SK-N-SH (cell line): ENCODE measurements at regions not wholly inside any gene's neighbourhood (a gene's known extent, or its start where the extent isn't known, plus 50 kb on each side); places are given as distances from the start of the nearest gene placed in this dataset.

Source experiments
- CTCF ChIA-PET: fragments of 300-600, 350-600 bp; formaldehyde crosslinking; extraction: SDS; loops from one replicate; lab custom pipeline; 2021; lab: Yijun Ruan, JAX
- POLR2A ChIA-PET: fragments of 350-600 bp; sonication (Branson Sonifier 250); formaldehyde crosslinking; extraction: SDS; loops from one replicate; lab custom pipeline; 2020; ENCODE audit warnings: antibody characterized with exemption, inconsistent platforms; lab: Yijun Ruan, JAX
- DNase-seq: peaks from one replicate; pipeline ENCODE4 v3.0.0; 2012
- H2AFZ ChIP-seq: fragments of 200-600 bp; sonication (generic); 2 replicates; pipeline ENCODE4 v1.8.1; 2016; ENCODE audit warnings: antibody characterized with exemption, mild to moderate bottlenecking, low read depth
- H3F3A ChIP-seq: fragments of 200-600 bp; sonication (generic); replicated peaks from 2 replicates; pipeline ENCODE3; 2016; ENCODE audit warnings: antibody characterized with exemption, mild to moderate bottlenecking; ENCODE audit not compliant: insufficient read depth
- H3K27ac ChIP-seq, 2 experiments: fragments of 200-500 bp in 1 of 2; fragments of 200-600 bp in 1 of 2; sonication (Bioruptor generic) in 1 of 2; sonication (generic), shearing (Covaris generic) in 1 of 2; 2 replicates each; pipeline versions ENCODE4 v1.5.1 to v1.6.1; 2014 to 2016; ENCODE audit warnings: low read depth in 2 of 2, inconsistent platforms in 1 of 2, low read length in 1 of 2, mild to moderate bottlenecking in 1 of 2, mixed read lengths in 1 of 2
- H3K27me3 ChIP-seq: fragments of 200-600 bp; sonication (generic), shearing (Covaris generic); 2 replicates; pipeline ENCODE4 v1.6.1; 2016; ENCODE audit warnings: mixed run types; ENCODE audit not compliant: insufficient read depth
- H3K36me3 ChIP-seq, 2 experiments: fragments of 200-500 bp in 1 of 2; fragments of 200-600 bp in 1 of 2; sonication (Bioruptor generic) in 1 of 2; sonication (generic) in 1 of 2; replicated peaks in 1 of 2; 2 replicates each; pipeline versions ENCODE3 to v1.5.1; 2014 to 2016; ENCODE audit warnings: low read length in 1 of 2, mild to moderate bottlenecking in 1 of 2; ENCODE audit not compliant: insufficient read depth in 2 of 2, control insufficient read depth in 1 of 2
- H3K4me1 ChIP-seq, 2 experiments: fragments of 200-500 bp in 1 of 2; fragments of 200-600 bp in 1 of 2; sonication (Bioruptor generic) in 1 of 2; sonication (generic), shearing (Covaris generic) in 1 of 2; 2 replicates each; pipeline versions ENCODE4 v1.5.1 to v1.6.1; 2014 to 2016; ENCODE audit warnings: low read depth in 1 of 2, low read length in 1 of 2, mixed run types in 1 of 2; ENCODE audit not compliant: insufficient read depth in 2 of 2, control insufficient read depth in 1 of 2
- H3K4me2 ChIP-seq: fragments of 200-600 bp; sonication (generic), shearing (Covaris generic); 2 replicates; pipeline ENCODE4 v1.6.1; 2017; ENCODE audit warnings: mixed run types
- H3K4me3 ChIP-seq, 2 experiments: fragments of 200-500 bp in 1 of 2; fragments of 200-600 bp in 1 of 2; sonication (Bioruptor generic) in 1 of 2; sonication (generic), shearing (Covaris generic) in 1 of 2; 2 replicates each; pipeline versions ENCODE4 v1.5.1 to v1.8.1; 2014 to 2016; ENCODE audit warnings: low read depth in 2 of 2, inconsistent platforms in 1 of 2, low read length in 1 of 2, mild to moderate bottlenecking in 1 of 2, mixed read lengths in 1 of 2, moderate library complexity in 1 of 2
- H3K79me2 ChIP-seq: fragments of 200-600 bp; sonication (generic); 2 replicates; pipeline ENCODE4 v1.8.1; 2017; ENCODE audit warnings: mild to moderate bottlenecking; ENCODE audit not compliant: insufficient read depth
- H3K9ac ChIP-seq: fragments of 200-600 bp; sonication (generic); 2 replicates; pipeline ENCODE4 v1.6.1; 2017; ENCODE audit warnings: mixed run types
- H3K9me2 ChIP-seq: fragments of 200-600 bp; sonication (generic); 2 replicates; pipeline ENCODE4 v1.6.1; 2017; ENCODE audit warnings: mixed run types
- H3K9me3 ChIP-seq: fragments of 200-600 bp; sonication (generic); 2 replicates; pipeline ENCODE4 v1.6.1; 2017; ENCODE audit warnings: mixed run types, mild to moderate bottlenecking, moderate library complexity
- H4K20me1 ChIP-seq: fragments of 200-600 bp; sonication (generic); 2 replicates; pipeline ENCODE4 v1.6.1; 2017; ENCODE audit warnings: mild to moderate bottlenecking, mixed run types; ENCODE audit not compliant: insufficient read depth
- EP300 ChIP-seq, 2 experiments: IDR thresholded peaks; 2 replicates each; pipeline versions ENCODE4 v1.4.0 to v1.6.1; 2012; ENCODE audit warnings: borderline replicate concordance in 1 of 2, low read depth in 1 of 2, low read length in 1 of 2
- FOSL2 ChIP-seq: IDR thresholded peaks from 2 replicates; pipeline ENCODE4 v1.4.0; 2012; ENCODE audit warnings: low read depth, mild to moderate bottlenecking, moderate library complexity, borderline replicate concordance
- FOXJ3 ChIP-seq: sonication (generic); formaldehyde crosslinking; IDR thresholded peaks from 2 replicates; pipeline ENCODE4 v1.5.1; 2020; ENCODE audit warnings: mild to moderate bottlenecking, missing genetic modification reagents
- FOXM1 ChIP-seq: IDR thresholded peaks from 2 replicates; pipeline ENCODE4 v1.4.0; 2012; ENCODE audit warnings: low read depth, mild to moderate bottlenecking
- GABPA ChIP-seq: IDR thresholded peaks from 2 replicates; pipeline ENCODE4 v1.4.0; 2012; ENCODE audit warnings: low read depth, mild to moderate bottlenecking
- GATA2 ChIP-seq: sonication (generic); formaldehyde crosslinking; IDR thresholded peaks from 2 replicates; pipeline ENCODE4 v1.5.0; 2020; ENCODE audit warnings: mild to moderate bottlenecking, missing genetic modification reagents
- MEF2A ChIP-seq: IDR thresholded peaks from 2 replicates; pipeline ENCODE4 v1.4.0; 2012; ENCODE audit warnings: low read depth, borderline replicate concordance
- NRF1 ChIP-seq: IDR thresholded peaks from 2 replicates; pipeline ENCODE4 v1.6.1; 2012; ENCODE audit warnings: low read depth, mild to moderate bottlenecking, low read length
- POLR2AphosphoS5 ChIP-seq: IDR thresholded peaks from 2 replicates; pipeline ENCODE4 v1.6.1; 2012; ENCODE audit warnings: low read depth, low read length
- REST ChIP-seq: IDR thresholded peaks from 2 replicates; pipeline ENCODE4 v1.6.1; 2012; ENCODE audit warnings: mild to moderate bottlenecking, low read depth, low read length, moderate library complexity
- RXRA ChIP-seq: IDR thresholded peaks from 2 replicates; pipeline ENCODE4 v1.4.0; 2012; ENCODE audit warnings: low read depth, mild to moderate bottlenecking, borderline replicate concordance
- SMC3 ChIP-seq: IDR thresholded peaks from 2 replicates; pipeline ENCODE4 v1.6.1; 2012; ENCODE audit warnings: low read depth, low read length, improper control_type of control experiment
- TAF1 ChIP-seq: IDR thresholded peaks from 2 replicates; pipeline ENCODE4 v1.6.1; 2012; ENCODE audit warnings: low read depth, mild to moderate bottlenecking, low read length, moderate library complexity, borderline replicate concordance
- YY1 ChIP-seq: IDR thresholded peaks from 2 replicates; pipeline ENCODE4 v1.4.0; 2012; ENCODE audit warnings: low read depth, mild to moderate bottlenecking
- WGBS: methylation state at CpG from one replicate; pipeline ENCODE4 v1.1.6; 2017; ENCODE audit warnings: low lambda C conversion rate; 5-methylcytosine and 5-hydroxymethylcytosine counted together
- TF ChIP-seq, protein P1 (sequence below): IDR thresholded peaks from 2 replicates; pipeline ENCODE4 v1.4.0; 2012; ENCODE audit warnings: low read depth
- TF ChIP-seq, protein P2 (sequence below): fragments of 200-600 bp; sonication (generic); IDR thresholded peaks from 2 replicates; pipeline ENCODE4 v1.6.1; 2017; ENCODE audit warnings: antibody characterized with exemption, mild to moderate bottlenecking, moderate library complexity

DNA sequence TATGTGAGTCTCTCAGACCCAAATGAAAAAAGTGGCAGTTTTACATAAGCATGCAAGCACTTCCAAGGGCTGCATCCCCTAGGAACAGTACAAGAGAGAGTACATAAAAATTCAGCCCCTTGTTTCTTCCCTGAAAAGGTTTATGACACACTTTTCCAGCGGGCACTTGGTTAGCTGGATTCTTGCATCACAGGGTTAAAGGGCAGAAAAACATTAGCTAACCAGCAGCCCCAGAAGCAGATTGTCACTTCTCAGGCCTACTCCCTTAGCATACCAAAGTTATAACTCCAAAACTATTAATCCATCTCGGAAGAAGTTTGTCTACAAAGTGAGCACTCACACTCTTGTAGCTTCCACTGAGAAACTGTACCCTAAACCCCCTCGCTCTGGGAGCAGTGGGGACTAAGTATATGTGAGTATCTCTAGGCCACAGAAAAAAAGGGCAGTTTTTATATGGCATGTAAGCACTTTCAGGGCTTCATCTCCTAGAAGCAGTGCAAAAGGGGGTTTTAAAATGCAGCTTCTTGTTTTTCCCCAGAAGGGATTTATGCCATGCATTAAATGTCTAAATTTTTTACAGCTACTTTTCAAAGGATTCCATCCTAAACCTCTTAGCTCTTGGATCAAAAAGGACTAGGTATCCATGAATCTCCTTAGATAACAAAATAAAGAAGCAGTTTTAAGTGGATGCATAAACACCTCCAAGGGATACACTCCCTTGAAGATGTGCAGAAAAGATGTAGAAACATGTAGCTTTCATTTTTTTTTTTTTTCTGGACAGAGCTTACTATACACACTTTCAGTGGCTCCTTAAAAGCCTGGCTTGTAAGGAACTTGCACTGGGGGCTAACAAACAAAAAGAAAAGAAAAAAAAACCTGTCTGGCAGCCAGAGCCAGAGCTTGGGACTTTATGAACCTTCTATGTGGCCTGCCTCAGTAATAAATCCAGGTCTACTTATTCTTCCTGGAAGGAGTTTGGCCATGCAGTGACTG lies 956.7 kb downstream of the CCSER2 start:
- H3K9me3 ChIP-seq: peaks cover 4% of the 10 kb centered on the region; the same call in 1 of the 2 replicates
- POLR2A ChIA-PET: no interaction called here
- TF ChIP-seq MEF2A (no peak), YY1 (no peak), SMC3 (no peak)

GRCh38 chr10:85293483-85293882 lies 965.1 kb downstream of the CCSER2 start:
- TF ChIP-seq GATA2 (CRISPR knock-in tag): no peak
- TF ChIP-seq, protein P1, sequence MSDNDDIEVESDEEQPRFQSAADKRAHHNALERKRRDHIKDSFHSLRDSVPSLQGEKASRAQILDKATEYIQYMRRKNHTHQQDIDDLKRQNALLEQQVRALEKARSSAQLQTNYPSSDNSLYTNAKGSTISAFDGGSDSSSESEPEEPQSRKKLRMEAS: no peak
- no peak for TF ChIP-seq REST
- TF ChIP-seq FOXJ3: no peak
- no peak for TF ChIP-seq RXRA
- no peak for TF ChIP-seq TAF1
- TF ChIP-seq GABPA: no peak
- TF ChIP-seq FOSL2: no peak
- TF ChIP-seq NRF1: no peak
- no peak for TF ChIP-seq MEF2A
- no peak for TF ChIP-seq POLR2AphosphoS5
- TF ChIP-seq, protein P2, sequence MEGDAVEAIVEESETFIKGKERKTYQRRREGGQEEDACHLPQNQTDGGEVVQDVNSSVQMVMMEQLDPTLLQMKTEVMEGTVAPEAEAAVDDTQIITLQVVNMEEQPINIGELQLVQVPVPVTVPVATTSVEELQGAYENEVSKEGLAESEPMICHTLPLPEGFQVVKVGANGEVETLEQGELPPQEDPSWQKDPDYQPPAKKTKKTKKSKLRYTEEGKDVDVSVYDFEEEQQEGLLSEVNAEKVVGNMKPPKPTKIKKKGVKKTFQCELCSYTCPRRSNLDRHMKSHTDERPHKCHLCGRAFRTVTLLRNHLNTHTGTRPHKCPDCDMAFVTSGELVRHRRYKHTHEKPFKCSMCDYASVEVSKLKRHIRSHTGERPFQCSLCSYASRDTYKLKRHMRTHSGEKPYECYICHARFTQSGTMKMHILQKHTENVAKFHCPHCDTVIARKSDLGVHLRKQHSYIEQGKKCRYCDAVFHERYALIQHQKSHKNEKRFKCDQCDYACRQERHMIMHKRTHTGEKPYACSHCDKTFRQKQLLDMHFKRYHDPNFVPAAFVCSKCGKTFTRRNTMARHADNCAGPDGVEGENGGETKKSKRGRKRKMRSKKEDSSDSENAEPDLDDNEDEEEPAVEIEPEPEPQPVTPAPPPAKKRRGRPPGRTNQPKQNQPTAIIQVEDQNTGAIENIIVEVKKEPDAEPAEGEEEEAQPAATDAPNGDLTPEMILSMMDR: no peak
- TF ChIP-seq FOXM1: no peak
- TF ChIP-seq EP300 (IDR thresholded peaks at IDR 0.05; ENCODE audit: borderline replicate concordance in 1 of 2, low read depth in 1 of 2, low read length in 1 of 2): no peak
- Histone ChIP-seq H3F3A (no peaks in the 10 kb centered on the region), H3K9me3 (no peaks in the 10 kb centered on the region), H3K79me2 (no peaks in the 10 kb centered on the region), H3K36me3 (no peaks in the 10 kb centered on the region), H3K9me2 (no peaks in the 10 kb centered on the region), H3K4me3 (no peak overlapping the region), H3K27ac (no peak overlapping the region), H4K20me1 (no peaks in the 10 kb centered on the region), H3K4me2 (no peak overlapping the region), H3K9ac (no peak overlapping the region), H3K4me1 (no peaks in the 10 kb centered on the region), H3K27me3 (no peaks in the 10 kb centered on the region), H2AFZ (no peak overlapping the region)
- POLR2A ChIA-PET: no interaction called here
- no peak for DNase-seq
- WGBS: 33% methylated on average over 3 of the region's 3 CpGs
- CTCF ChIA-PET: no interaction called here

More for the DNA sequence above, 956.7 kb downstream of the CCSER2 start:
- no peaks in the 10 kb centered on the region for H3K79me2 ChIP-seq
- no peaks in the 10 kb centered on the region for H3F3A ChIP-seq
- no peak overlapping the region for H3K27ac ChIP-seq
- no peak overlapping the region for H3K4me2 ChIP-seq
- H2AFZ ChIP-seq: no peak overlapping the region
- H3K4me3 ChIP-seq: no peak overlapping the region
- CTCF ChIA-PET: interaction anchor here (0.8 to 1.1 kb wide), 3 partner anchors 14 to 144 kb away, joined by 3 to 4 read pairs (median 3); no protein-coding TSS in a partner anchor
- WGBS: 20% methylated on average over 3 of the region's 3 CpGs
- 0 out of 2 replicates have a peak, but pooled peaks cover 2% of the 10 kb centered on the region for H3K9me2 ChIP-seq
- no peaks in the 10 kb centered on the region; a peak in 1 of 4 replicates for H3K4me1 ChIP-seq
- H3K27me3 ChIP-seq: no peaks in the 10 kb centered on the region
- H3K9ac ChIP-seq: no peak overlapping the region
- DNase-seq: no peak
- H3K36me3 ChIP-seq: no peaks in the 10 kb centered on the region
- H4K20me1 ChIP-seq: no peaks in the 10 kb centered on the region
